SK-N-SH treated with all-trans-retinoic acid at 6 μM for 48 hours (cell line): ENCODE measurements at regions not wholly inside any gene's neighbourhood (a gene's known extent, or its start where the extent isn't known, plus 50 kb on each side); places are given as distances from the start of the nearest gene placed in this dataset.

Source experiments
- ATAC-seq: fragments of 200-7000 bp; cut with Tn5 transposase; 3 replicates; pipeline ENCODE4 v1.9.1; 2020; ENCODE audit warnings: mild to moderate bottlenecking, moderate library complexity
- ARNTL ChIP-seq: fragments of 450-650 bp; formaldehyde crosslinking; IDR thresholded peaks from 2 replicates; pipeline ENCODE4 v1.5.0; 2020; ENCODE audit warnings: low read depth, mild to moderate bottlenecking, moderate library complexity, borderline replicate concordance
- BACH2 ChIP-seq: fragments of 250-450 bp; sonication (Bioruptor Pico); IDR thresholded peaks from 2 replicates; pipeline ENCODE4 v1.9.0; 2021; ENCODE audit warnings: mild to moderate bottlenecking, borderline replicate concordance
- CSDC2 ChIP-seq: fragments of 250-450 bp; sonication (Bioruptor Pico); IDR thresholded peaks from 2 replicates; pipeline ENCODE4 v1.5.0; 2020; ENCODE audit warnings: mild to moderate bottlenecking, moderate library complexity
- CSRNP3 ChIP-seq: fragments of 250-450 bp; sonication (Bioruptor Pico); IDR thresholded peaks from 2 replicates; pipeline ENCODE4 v1.5.1; 2021; ENCODE audit warnings: mild to moderate bottlenecking, moderate library complexity
- ESRRG ChIP-seq: fragments of 250-450 bp; sonication (Bioruptor Pico); IDR thresholded peaks from 2 replicates; pipeline ENCODE4 v1.6.1; 2021; ENCODE audit warnings: mild to moderate bottlenecking
- GLIS3 ChIP-seq: fragments of 250-450 bp; sonication (Bioruptor Pico); IDR thresholded peaks from 2 replicates; pipeline ENCODE4 v1.5.0; 2020; ENCODE audit warnings: mild to moderate bottlenecking, moderate library complexity
- ISL1 ChIP-seq: fragments of 250-450 bp; sonication (Bioruptor Pico); IDR thresholded peaks from 2 replicates; pipeline ENCODE4 v2.1.2; 2022; ENCODE audit warnings: mild to moderate bottlenecking, moderate library complexity
- OSR1 ChIP-seq: fragments of 250-450 bp; sonication (Bioruptor Pico); IDR thresholded peaks from 2 replicates; pipeline ENCODE4 v1.8.0; 2022; ENCODE audit warnings: moderate library complexity, mild to moderate bottlenecking, inconsistent platforms
- PPARA ChIP-seq: fragments of 250-450 bp; sonication (Bioruptor Pico); IDR thresholded peaks from 2 replicates; pipeline ENCODE4 v1.5.0; 2020; ENCODE audit warnings: mild to moderate bottlenecking, borderline replicate concordance
- RARB ChIP-seq: fragments of 250-450 bp; sonication (Bioruptor Pico); IDR thresholded peaks from 2 replicates; pipeline ENCODE4 v1.8.0; 2021; ENCODE audit warnings: mild to moderate bottlenecking, moderate library complexity
- SNAI2 ChIP-seq: fragments of 250-450 bp; sonication (Bioruptor Pico); IDR thresholded peaks from 2 replicates; pipeline ENCODE4 v1.5.0; 2020; ENCODE audit warnings: mild to moderate bottlenecking, moderate library complexity
- TCF4 ChIP-seq: fragments of 250-450 bp; sonication (Bioruptor Pico); IDR thresholded peaks from 2 replicates; pipeline ENCODE4 v1.8.0; 2021; ENCODE audit warnings: mild to moderate bottlenecking, moderate library complexity, borderline replicate concordance
- TOX ChIP-seq: fragments of 250-450 bp; sonication (Bioruptor Pico); IDR thresholded peaks from 2 replicates; pipeline ENCODE4 v1.8.0; 2021; ENCODE audit warnings: mild to moderate bottlenecking, moderate library complexity, borderline replicate concordance
- ZC3H10 ChIP-seq: fragments of 250-450 bp; sonication (Bioruptor Pico); IDR thresholded peaks from 2 replicates; pipeline ENCODE4 v1.5.1; 2021; ENCODE audit warnings: mild to moderate bottlenecking, moderate library complexity
- ZFP3 ChIP-seq: fragments of 250-450 bp; sonication (Bioruptor Pico); IDR thresholded peaks from 2 replicates; pipeline ENCODE4 v1.5.0; 2020; ENCODE audit warnings: mild to moderate bottlenecking, moderate library complexity
- ZFP30 ChIP-seq: fragments of 450-650 bp; formaldehyde crosslinking; IDR thresholded peaks from 2 replicates; pipeline ENCODE4 v1.5.0; 2022; ENCODE audit warnings: mild to moderate bottlenecking, moderate library complexity
- ZNF565 ChIP-seq: fragments of 450-650 bp; formaldehyde crosslinking; conservative IDR thresholded peaks from 2 replicates; pipeline ENCODE4 v1.5.0; 2020; ENCODE audit warnings: low read depth, mild to moderate bottlenecking, moderate library complexity
- ZNF70 ChIP-seq: fragments of 450-650 bp; formaldehyde crosslinking; IDR thresholded peaks from 2 replicates; pipeline ENCODE4 v1.5.0; 2020; ENCODE audit warnings: mild to moderate bottlenecking, moderate library complexity
- ZNF8 ChIP-seq: fragments of 450-650 bp; formaldehyde crosslinking; IDR thresholded peaks from 2 replicates; pipeline ENCODE4 v1.5.0; 2020; ENCODE audit warnings: mild to moderate bottlenecking, moderate library complexity
- TF ChIP-seq, protein P1 (sequence below): fragments of 250-450 bp; sonication (Bioruptor Pico); IDR thresholded peaks from 2 replicates; pipeline ENCODE4 v1.8.0; 2020; ENCODE audit warnings: mild to moderate bottlenecking, moderate library complexity, borderline replicate concordance
- TF ChIP-seq, protein P2 (sequence below): fragments of 250-450 bp; sonication (Bioruptor Pico); IDR thresholded peaks from 2 replicates; pipeline ENCODE4 v1.5.0; 2020; ENCODE audit warnings: mild to moderate bottlenecking, moderate library complexity
- TF ChIP-seq, protein P3 (sequence below): fragments of 250-450 bp; sonication (Bioruptor Pico); IDR thresholded peaks from 2 replicates; pipeline ENCODE4 v1.5.1; 2020; ENCODE audit warnings: low read depth, mild to moderate bottlenecking, moderate library complexity

GRCh38 chr15:62334536-62334935, 169.5 kb upstream of the C2CD4B start (continued):
- TF ChIP-seq, protein P1, sequence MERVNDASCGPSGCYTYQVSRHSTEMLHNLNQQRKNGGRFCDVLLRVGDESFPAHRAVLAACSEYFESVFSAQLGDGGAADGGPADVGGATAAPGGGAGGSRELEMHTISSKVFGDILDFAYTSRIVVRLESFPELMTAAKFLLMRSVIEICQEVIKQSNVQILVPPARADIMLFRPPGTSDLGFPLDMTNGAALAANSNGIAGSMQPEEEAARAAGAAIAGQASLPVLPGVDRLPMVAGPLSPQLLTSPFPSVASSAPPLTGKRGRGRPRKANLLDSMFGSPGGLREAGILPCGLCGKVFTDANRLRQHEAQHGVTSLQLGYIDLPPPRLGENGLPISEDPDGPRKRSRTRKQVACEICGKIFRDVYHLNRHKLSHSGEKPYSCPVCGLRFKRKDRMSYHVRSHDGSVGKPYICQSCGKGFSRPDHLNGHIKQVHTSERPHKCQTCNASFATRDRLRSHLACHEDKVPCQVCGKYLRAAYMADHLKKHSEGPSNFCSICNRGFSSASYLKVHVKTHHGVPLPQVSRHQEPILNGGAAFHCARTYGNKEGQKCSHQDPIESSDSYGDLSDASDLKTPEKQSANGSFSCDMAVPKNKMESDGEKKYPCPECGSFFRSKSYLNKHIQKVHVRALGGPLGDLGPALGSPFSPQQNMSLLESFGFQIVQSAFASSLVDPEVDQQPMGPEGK (CRISPR knock-in tag) = no peak
- TF ChIP-seq ZC3H10 (CRISPR knock-in tag) (no peak), ZNF70 (no peak), OSR1 (CRISPR knock-in tag) (no peak), PPARA (CRISPR knock-in tag) (no peak), CSDC2 (CRISPR knock-in tag) (no peak)
- TF ChIP-seq, all 23 proteins: peak for 0

DNA sequence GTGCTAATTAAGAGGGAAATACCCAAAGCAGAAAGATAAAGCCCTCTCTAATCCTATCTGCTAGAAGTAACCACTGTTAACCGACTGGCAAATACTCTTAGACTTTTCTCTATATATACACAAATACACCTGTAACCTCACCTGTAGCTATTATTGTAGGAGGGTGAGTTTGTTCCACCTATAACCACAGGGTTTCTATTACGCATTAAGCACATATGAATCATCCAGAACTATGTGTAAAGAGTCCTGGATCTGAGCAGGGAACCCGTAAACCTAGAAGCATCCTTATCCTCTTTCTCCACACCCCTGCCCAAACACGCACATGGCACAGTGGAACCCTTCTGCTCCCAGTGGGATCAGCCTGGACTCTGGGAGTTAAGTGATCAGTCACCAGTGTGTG, 172.8 kb upstream of the C2CD4B start:
- ATAC-seq = no peak
- TF ChIP-seq CSRNP3 (CRISPR knock-in tag) (no peak), PPARA (CRISPR knock-in tag) (no peak), BACH2 (CRISPR knock-in tag) (no peak), SNAI2 (CRISPR knock-in tag) (no peak), OSR1 (CRISPR knock-in tag) (no peak), TOX (no peak), ZFP3 (CRISPR knock-in tag) (no peak), RARB (CRISPR knock-in tag) (no peak), GLIS3 (CRISPR knock-in tag) (no peak), ZNF8 (CRISPR knock-in tag) (no peak), ZC3H10 (CRISPR knock-in tag) (no peak), CSDC2 (CRISPR knock-in tag) (no peak), ZFP30 (no peak), ARNTL (CRISPR knock-in tag) (no peak), ESRRG (no peak), ZNF565 (CRISPR knock-in tag) (no peak), ISL1 (CRISPR knock-in tag) (no peak)
- TF ChIP-seq, protein P2, sequence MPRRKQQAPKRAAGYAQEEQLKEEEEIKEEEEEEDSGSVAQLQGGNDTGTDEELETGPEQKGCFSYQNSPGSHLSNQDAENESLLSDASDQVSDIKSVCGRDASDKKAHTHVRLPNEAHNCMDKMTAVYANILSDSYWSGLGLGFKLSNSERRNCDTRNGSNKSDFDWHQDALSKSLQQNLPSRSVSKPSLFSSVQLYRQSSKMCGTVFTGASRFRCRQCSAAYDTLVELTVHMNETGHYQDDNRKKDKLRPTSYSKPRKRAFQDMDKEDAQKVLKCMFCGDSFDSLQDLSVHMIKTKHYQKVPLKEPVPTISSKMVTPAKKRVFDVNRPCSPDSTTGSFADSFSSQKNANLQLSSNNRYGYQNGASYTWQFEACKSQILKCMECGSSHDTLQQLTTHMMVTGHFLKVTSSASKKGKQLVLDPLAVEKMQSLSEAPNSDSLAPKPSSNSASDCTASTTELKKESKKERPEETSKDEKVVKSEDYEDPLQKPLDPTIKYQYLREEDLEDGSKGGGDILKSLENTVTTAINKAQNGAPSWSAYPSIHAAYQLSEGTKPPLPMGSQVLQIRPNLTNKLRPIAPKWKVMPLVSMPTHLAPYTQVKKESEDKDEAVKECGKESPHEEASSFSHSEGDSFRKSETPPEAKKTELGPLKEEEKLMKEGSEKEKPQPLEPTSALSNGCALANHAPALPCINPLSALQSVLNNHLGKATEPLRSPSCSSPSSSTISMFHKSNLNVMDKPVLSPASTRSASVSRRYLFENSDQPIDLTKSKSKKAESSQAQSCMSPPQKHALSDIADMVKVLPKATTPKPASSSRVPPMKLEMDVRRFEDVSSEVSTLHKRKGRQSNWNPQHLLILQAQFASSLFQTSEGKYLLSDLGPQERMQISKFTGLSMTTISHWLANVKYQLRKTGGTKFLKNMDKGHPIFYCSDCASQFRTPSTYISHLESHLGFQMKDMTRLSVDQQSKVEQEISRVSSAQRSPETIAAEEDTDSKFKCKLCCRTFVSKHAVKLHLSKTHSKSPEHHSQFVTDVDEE (CRISPR knock-in tag) = no peak
- TF ChIP-seq, protein P1 (CRISPR knock-in tag) = no peak

- ATAC-seq = no peak
- no peak for TF ChIP-seq OSR1 (CRISPR knock-in tag)
- no peak for TF ChIP-seq ARNTL (CRISPR knock-in tag)
- TF ChIP-seq TCF4 (CRISPR knock-in tag) = no peak
- TF ChIP-seq, protein P1 (CRISPR knock-in tag) = no peak
- no peak for TF ChIP-seq ZNF70
- TF ChIP-seq CSRNP3 (CRISPR knock-in tag) = no peak
- no peak for TF ChIP-seq ZC3H10 (CRISPR knock-in tag)
- TF ChIP-seq, protein P2 (CRISPR knock-in tag) = no peak
- TF ChIP-seq, protein P3, sequence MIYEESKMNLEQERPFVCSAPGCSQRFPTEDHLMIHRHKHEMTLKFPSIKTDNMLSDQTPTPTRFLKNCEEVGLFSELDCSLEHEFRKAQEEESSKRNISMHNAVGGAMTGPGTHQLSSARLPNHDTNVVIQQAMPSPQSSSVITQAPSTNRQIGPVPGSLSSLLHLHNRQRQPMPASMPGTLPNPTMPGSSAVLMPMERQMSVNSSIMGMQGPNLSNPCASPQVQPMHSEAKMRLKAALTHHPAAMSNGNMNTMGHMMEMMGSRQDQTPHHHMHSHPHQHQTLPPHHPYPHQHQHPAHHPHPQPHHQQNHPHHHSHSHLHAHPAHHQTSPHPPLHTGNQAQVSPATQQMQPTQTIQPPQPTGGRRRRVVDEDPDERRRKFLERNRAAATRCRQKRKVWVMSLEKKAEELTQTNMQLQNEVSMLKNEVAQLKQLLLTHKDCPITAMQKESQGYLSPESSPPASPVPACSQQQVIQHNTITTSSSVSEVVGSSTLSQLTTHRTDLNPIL (CRISPR knock-in tag) = no peak
- no peak for TF ChIP-seq CSDC2 (CRISPR knock-in tag)
- TF ChIP-seq BACH2 (CRISPR knock-in tag) = no peak
- TF ChIP-seq PPARA (CRISPR knock-in tag) = no peak
Measured at GRCh38 chr15:62338497-62338896, 173.4 kb upstream of the C2CD4B start.
